Activated CD4-positive, alpha-beta T cell treated with anti-CD3 and anti-CD28 coated beads, Interleukin-2, amount 10 ng/mL, durations not matched to agents 7 days and 5 days (primary cell): ENCODE measurements at regions not wholly inside any gene's neighbourhood (a gene's known extent, or its start where the extent isn't known, plus 50 kb on each side); places are given as distances from the start of the nearest gene placed in this dataset.

Experiments used
- CTCF ChIA-PET: fragments of 350-600 bp; sonication (Branson Sonifier 250); formaldehyde crosslinking; loops from one replicate; lab custom pipeline; 2021; ENCODE audit warnings: antibody characterized with exemption; lab: Charles Lee
- POLR2A ChIA-PET: fragments of 350-600 bp; sonication (Branson Sonifier 250); formaldehyde crosslinking; loops from one replicate; lab custom pipeline; 2021; ENCODE audit warnings: antibody characterized with exemption; lab: Charles Lee
- DNase-seq: peaks from one replicate; pipeline ENCODE4 v3.0.0-alpha.2; 2020
- H3K27ac Mint-ChIP-seq: one replicate; pipeline ENCODE4 v1.8.0; 2021; ENCODE audit warnings: mild to moderate bottlenecking, moderate library complexity, mixed read lengths
- H3K27me3 Mint-ChIP-seq: one replicate; pipeline ENCODE4 v1.8.0; 2021; ENCODE audit warnings: mixed read lengths
- H3K36me3 Mint-ChIP-seq: one replicate; pipeline ENCODE4 v1.8.0; 2021; ENCODE audit warnings: low read depth, mixed read lengths
- H3K4me1 Mint-ChIP-seq: one replicate; pipeline ENCODE4 v1.8.0; 2021; ENCODE audit warnings: mixed read lengths
- H3K4me3 Mint-ChIP-seq: one replicate; pipeline ENCODE4 v1.8.0; 2021; ENCODE audit warnings: mild to moderate bottlenecking, moderate library complexity, mixed read lengths
- H3K9me3 Mint-ChIP-seq: one replicate; pipeline ENCODE4 v1.8.0; 2021; ENCODE audit warnings: mixed read lengths

DNA sequence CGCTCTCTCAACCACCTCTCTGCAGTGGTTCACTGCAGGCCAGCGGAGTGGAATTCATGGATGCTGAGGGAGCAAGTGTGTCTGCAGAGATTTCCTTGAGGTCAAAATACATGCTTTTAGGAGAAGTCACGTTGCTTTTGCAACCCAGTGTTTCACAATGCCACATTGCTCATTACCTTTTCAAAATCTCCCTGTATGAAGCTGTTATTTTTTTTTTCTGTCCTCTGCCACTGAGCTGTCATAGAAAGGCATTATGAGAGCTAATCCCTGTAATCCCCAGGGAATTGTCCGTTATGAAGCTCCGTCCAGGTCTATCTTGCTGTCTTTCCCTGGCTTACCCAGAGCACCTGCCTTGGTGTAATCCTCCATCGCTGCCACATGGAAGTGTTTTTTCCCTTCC is 60.5 kb upstream of the SLC22A23 start:
- DNase-seq: no peak
- Mint-ChIP-seq H3K27ac (no peak overlapping the region), H3K36me3 (no peaks in the 10 kb centered on the region), H3K27me3 (peaks cover 8% of the 10 kb centered on the region), H3K4me1 (no peaks in the 10 kb centered on the region), H3K9me3 (no peaks in the 10 kb centered on the region), H3K4me3 (no peak overlapping the region)
- ChIA-PET POLR2A (interaction anchor here (0.5 kb wide), 1 partner anchor 67 kb away, joined by 3 read pairs; no protein-coding TSS in a partner anchor), CTCF (no interaction called here)

DNA sequence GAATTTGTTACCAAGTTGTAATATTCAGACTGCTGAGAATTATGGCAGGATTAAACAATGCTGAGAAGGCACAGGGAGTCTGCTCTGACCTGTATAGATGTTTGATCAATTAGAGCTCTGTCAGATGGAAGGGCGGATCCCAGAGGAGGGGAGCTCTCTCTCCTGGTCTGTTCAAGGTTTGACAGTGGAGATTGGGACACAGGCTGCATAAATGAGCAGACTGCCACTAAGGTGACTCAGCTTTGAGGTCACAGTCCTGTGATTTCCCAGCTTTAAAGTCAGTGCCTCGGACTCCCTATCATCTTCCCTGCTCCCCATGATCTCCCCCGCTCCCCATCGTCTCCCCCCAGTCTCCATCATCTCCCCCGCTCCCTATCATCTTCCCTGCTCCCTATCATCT is 59.2 kb upstream of the SLC22A23 start:
- peaks cover 9% of the 10 kb centered on the region for H3K27me3 Mint-ChIP-seq
- no peaks in the 10 kb centered on the region for H3K36me3 Mint-ChIP-seq
- H3K9me3 Mint-ChIP-seq: no peaks in the 10 kb centered on the region
- H3K4me1 Mint-ChIP-seq: no peaks in the 10 kb centered on the region
- no peak overlapping the region for H3K4me3 Mint-ChIP-seq
- CTCF ChIA-PET: interaction anchor here (1.1 kb wide), 1 partner anchor 23 kb away, joined by 3 read pairs; no protein-coding TSS in a partner anchor
- H3K27ac Mint-ChIP-seq: no peak overlapping the region
- no peak for DNase-seq
- POLR2A ChIA-PET: no interaction called here

DNA sequence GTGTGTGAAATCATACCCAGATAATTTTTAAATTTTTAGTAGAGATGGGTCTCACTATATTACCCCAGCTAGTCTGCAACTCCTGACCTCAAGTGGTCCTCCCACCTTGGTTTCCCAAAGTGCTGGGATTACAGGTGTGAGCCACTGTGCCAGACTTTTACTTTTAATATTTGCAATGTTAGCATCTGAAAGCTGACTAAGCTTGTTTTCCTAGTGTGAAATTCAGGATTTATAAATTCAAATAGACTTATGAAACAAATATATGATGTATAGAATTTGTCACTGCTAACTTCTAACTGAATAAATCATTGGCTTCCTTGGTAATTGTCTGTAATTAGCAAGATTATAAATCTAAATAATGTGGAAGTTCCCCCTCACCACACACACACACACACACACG is 58.8 kb upstream of the SLC22A23 start:
- Mint-ChIP-seq H3K27me3 (peaks cover 6% of the 10 kb centered on the region), H3K4me1 (no peaks in the 10 kb centered on the region), H3K36me3 (no peaks in the 10 kb centered on the region), H3K27ac (no peak overlapping the region), H3K4me3 (no peak overlapping the region), H3K9me3 (no peaks in the 10 kb centered on the region)
- CTCF ChIA-PET: interaction anchor here (1.1 kb wide), 1 partner anchor 23 kb away, joined by 3 read pairs; no protein-coding TSS in a partner anchor
- POLR2A ChIA-PET: no interaction called here
- no peak for DNase-seq

GRCh38 chr6:3513416-3513815 is 56.6 kb upstream of the SLC22A23 start:
- CTCF ChIA-PET: no interaction called here
- Mint-ChIP-seq H3K36me3 (no peaks in the 10 kb centered on the region), H3K27me3 (peaks cover 1% of the 10 kb centered on the region), H3K4me3 (no peak overlapping the region), H3K9me3 (no peaks in the 10 kb centered on the region), H3K4me1 (no peaks in the 10 kb centered on the region), H3K27ac (no peak overlapping the region)
- DNase-seq: no peak
- POLR2A ChIA-PET: no interaction called here

- ChIA-PET POLR2A (no interaction called here), CTCF (no interaction called here)
- Mint-ChIP-seq H3K36me3 (no peaks in the 10 kb centered on the region), H3K4me1 (no peaks in the 10 kb centered on the region), H3K27ac (no peak overlapping the region), H3K4me3 (no peak overlapping the region), H3K9me3 (no peaks in the 10 kb centered on the region), H3K27me3 (peaks cover 1% of the 10 kb centered on the region)
- DNase-seq: no peak
Observed at GRCh38 chr6:3512832-3513231, 56.0 kb upstream of the SLC22A23 start.

GRCh38 chr6:3510617-3511016 is 53.8 kb upstream of the SLC22A23 start:
- H3K27ac Mint-ChIP-seq: no peak overlapping the region
- ChIA-PET POLR2A (no interaction called here), CTCF (no interaction called here)
- no peaks in the 10 kb centered on the region for H3K4me1 Mint-ChIP-seq
- no peak overlapping the region for H3K4me3 Mint-ChIP-seq
- H3K36me3 Mint-ChIP-seq: no peaks in the 10 kb centered on the region
- H3K9me3 Mint-ChIP-seq: no peaks in the 10 kb centered on the region
- peaks cover 3% of the 10 kb centered on the region for H3K27me3 Mint-ChIP-seq
- DNase-seq: no peak

- H3K36me3 Mint-ChIP-seq: no peaks in the 10 kb centered on the region
- no peaks in the 10 kb centered on the region for H3K4me1 Mint-ChIP-seq
- no peak overlapping the region for H3K4me3 Mint-ChIP-seq
- POLR2A ChIA-PET: no interaction called here
- no peak overlapping the region for H3K27ac Mint-ChIP-seq
- H3K27me3 Mint-ChIP-seq: peaks cover 3% of the 10 kb centered on the region
- DNase-seq: no peak
- no peaks in the 10 kb centered on the region for H3K9me3 Mint-ChIP-seq
- CTCF ChIA-PET: no interaction called here
Observed at GRCh38 chr6:3510178-3510577, 53.3 kb upstream of the SLC22A23 start.

GRCh38 chr6:3509336-3509735 is 52.5 kb upstream of the SLC22A23 start:
- POLR2A ChIA-PET: no interaction called here
- H3K27ac Mint-ChIP-seq: no peak overlapping the region
- H3K4me1 Mint-ChIP-seq: no peaks in the 10 kb centered on the region
- no peaks in the 10 kb centered on the region for H3K36me3 Mint-ChIP-seq
- CTCF ChIA-PET: no interaction called here
- no peak overlapping the region for H3K4me3 Mint-ChIP-seq
- peaks cover 3% of the 10 kb centered on the region for H3K27me3 Mint-ChIP-seq
- no peaks in the 10 kb centered on the region for H3K9me3 Mint-ChIP-seq
- DNase-seq: no peak

DNA sequence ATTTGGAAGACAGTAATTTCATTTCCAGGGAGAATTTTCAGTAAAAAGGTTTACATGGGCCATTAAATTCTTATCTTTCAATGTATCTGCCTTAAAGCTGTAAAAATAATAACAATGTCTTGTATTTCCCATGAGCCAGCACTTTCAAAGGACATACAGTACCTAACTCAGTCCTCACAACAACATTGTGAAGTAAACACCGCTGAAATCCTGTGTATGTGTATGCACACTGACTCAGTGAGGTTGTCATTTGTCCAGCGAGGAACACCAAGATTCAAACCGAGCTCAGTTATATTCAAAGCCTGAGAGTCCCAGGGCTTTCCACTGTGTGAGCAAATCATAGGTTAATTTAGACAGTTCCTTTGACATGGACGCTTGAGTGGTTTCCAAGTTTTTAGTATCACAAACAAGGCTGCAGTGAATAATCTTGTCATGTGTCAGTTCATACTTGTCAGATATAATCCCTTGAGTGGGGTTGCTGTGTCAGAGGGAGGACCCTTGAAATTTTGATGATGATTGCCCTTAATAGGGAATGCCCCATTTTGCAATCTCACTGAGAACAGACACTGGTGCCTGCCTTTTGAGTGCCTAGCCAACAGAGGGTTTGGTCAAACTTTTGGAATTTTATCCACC is 50.0 kb upstream of the SLC22A23 start:
- H3K36me3 Mint-ChIP-seq: no peaks in the 10 kb centered on the region
- H3K27ac Mint-ChIP-seq: no peak overlapping the region
- peaks cover 14% of the 10 kb centered on the region for H3K27me3 Mint-ChIP-seq
- no peaks in the 10 kb centered on the region for H3K9me3 Mint-ChIP-seq
- ChIA-PET CTCF (interaction anchor here (0.6 to 1.2 kb wide), 2 partner anchors 9 to 12 kb away, joined by 3 read pairs; no protein-coding TSS in a partner anchor), POLR2A (no interaction called here)
- no peaks in the 10 kb centered on the region for H3K4me1 Mint-ChIP-seq
- H3K4me3 Mint-ChIP-seq: no peak overlapping the region
- DNase-seq: no peak
